GM12873 (cell line): ENCODE measurements at regions not wholly inside any gene's neighbourhood (a gene's known extent, or its start where the extent isn't known, plus 50 kb on each side); places are given as distances from the start of the nearest gene placed in this dataset.

Experiments
- TF ChIP-seq, protein P1 (sequence below): IDR thresholded peaks from 2 replicates; pipeline ENCODE4 v1.5.1; 2012; ENCODE audit warnings: low read depth, mild to moderate bottlenecking, moderate library complexity, low read length, control low read depth; ENCODE audit not compliant: insufficient read depth; ENCODE audit errors: missing control alignments

DNA sequence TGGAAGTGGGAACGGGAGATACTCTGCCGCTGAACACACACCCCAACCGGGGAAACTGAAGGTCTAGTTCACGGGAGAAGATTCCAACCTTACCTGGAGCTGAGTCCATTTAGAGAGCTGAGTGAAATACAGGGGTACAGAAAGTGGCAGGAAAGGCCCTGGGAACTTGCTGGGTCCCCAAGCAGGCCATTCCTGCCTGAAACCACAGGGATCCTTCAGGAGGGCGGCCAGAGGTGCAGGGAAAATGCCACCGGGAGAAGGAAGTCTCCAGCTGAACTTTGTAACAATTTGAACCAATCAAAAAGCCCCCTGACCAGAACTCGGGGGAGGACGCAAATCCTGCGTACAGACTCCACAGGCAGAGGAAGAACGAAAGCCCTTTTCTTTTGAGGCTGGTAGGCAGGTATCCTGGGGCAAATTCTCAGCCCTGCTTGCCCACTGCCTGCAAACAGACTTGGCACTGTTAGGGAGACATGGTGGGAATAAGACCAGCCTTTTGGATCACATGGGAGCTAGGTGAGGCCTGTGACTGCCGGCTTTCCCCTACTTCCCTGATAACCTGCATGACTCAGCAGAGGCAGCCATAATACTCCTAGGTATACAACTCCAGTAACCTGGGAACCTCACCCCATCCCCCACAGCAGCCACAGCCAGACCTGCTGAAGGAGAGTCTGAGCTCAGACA lies 170.9 kb downstream of the SEC23A start:
- TF ChIP-seq, protein P1, sequence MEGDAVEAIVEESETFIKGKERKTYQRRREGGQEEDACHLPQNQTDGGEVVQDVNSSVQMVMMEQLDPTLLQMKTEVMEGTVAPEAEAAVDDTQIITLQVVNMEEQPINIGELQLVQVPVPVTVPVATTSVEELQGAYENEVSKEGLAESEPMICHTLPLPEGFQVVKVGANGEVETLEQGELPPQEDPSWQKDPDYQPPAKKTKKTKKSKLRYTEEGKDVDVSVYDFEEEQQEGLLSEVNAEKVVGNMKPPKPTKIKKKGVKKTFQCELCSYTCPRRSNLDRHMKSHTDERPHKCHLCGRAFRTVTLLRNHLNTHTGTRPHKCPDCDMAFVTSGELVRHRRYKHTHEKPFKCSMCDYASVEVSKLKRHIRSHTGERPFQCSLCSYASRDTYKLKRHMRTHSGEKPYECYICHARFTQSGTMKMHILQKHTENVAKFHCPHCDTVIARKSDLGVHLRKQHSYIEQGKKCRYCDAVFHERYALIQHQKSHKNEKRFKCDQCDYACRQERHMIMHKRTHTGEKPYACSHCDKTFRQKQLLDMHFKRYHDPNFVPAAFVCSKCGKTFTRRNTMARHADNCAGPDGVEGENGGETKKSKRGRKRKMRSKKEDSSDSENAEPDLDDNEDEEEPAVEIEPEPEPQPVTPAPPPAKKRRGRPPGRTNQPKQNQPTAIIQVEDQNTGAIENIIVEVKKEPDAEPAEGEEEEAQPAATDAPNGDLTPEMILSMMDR: no peak

DNA sequence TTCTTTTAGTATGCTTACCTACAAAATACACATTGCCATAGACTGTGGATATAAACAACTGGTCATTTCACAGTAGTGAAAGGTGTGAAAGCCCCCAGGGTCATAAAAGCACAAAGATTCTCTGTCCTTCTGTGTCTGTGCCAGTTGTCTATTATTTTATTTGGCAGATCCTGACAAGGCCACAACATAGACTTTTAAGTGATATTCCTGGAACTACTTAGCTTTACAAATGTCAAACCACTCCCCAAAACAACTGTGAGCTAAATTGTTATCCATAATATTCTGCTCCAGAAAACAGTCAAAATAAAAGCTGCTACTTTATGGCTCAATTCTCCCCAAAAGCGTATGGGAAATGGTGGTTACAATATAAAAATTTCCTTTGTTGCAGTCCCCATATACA lies 172.1 kb downstream of the SEC23A start:
- TF ChIP-seq, protein P1: no peak

DNA sequence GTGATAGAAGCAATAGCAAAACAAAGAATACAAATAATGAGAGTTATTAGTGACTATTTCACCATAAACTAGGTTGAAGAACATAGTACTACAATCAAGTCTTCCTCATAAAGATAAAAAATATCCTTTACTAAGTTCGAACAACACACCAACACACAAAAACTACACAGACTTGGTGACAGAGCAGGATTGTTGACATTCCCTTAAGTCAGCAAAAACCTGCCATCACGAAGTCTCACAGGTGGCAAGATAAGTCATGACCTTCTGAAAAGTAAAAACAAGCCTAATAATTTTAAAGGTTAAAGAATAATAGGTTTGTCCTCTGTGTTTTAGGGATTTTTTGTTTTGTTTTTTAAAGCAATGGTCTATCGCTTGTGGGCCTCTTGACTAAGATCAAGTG lies 173.0 kb downstream of the SEC23A start:
- TF ChIP-seq, protein P1: no peak

GRCh38 chr14:38929416-38929815 lies 173.6 kb downstream of the SEC23A start:
- TF ChIP-seq, protein P1: no peak

DNA sequence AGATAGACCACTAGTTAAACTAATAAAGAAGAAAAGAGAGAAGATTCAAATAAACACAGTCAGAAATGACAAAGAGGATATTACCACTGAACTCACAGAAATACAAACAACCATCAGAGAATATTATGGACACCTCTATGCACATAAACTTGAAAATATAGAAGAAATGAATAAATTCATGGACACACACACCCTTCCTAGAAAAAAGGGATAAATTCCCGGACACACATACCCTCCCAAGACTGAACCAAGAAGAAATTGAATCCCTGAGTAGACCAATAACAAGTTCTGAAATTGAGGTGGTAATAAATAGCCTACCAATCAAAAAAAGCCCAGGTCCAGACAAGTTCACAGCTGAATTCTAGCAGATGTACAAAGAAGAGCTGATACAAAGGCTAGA lies 187.9 kb downstream of the SEC23A start:
- TF ChIP-seq, protein P1: no peak

DNA sequence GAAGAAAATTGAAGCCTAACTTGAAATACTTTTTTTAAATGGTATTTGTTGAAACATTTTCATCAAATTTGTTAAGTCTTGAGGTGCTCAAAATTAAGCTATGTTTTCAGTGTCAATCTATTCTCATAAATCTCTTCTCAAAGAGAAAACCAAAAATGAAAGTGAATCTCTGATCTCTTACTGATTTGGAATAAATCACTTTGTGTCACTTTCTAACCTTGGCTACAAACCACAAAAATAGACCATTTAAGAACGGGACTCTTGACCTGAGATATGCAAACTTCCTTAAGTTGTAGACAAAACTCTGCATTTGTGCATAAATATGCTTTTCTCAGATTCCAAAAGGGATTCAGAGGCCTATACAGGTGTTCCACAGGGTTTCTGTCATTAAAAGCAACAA lies 192.9 kb downstream of the SEC23A start:
- TF ChIP-seq, protein P1: no peak

DNA sequence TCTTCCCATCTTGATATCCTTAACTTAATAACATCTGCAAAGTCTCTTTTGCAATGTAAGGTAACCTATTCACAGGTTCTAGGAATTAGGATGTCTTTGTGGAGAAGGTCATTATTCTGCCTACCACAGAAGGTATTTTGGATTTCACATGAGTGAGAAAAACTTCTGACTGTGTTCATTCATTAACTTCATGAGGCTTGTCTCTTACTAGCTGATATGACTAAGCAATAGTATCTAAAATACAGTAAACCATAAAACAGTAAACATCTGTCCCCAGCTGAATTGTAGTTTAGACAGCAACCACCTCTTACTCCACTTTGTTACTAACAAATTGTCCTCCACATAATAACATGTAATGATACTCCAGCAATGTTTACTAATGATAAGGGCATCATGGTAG lies 198.1 kb downstream of the SEC23A start:
- TF ChIP-seq, protein P1: no peak
